ENCODE measurements at regions not wholly inside any gene's neighbourhood (a gene's known extent, or its start where the extent isn't known, plus 50 kb on each side); places are given as distances from the start of the nearest gene placed in this dataset.

GRCh38 chrX:116930311-116930710 lies 467.5 kb upstream of the CT83 start:
- TF ChIP-seq, protein P1, sequence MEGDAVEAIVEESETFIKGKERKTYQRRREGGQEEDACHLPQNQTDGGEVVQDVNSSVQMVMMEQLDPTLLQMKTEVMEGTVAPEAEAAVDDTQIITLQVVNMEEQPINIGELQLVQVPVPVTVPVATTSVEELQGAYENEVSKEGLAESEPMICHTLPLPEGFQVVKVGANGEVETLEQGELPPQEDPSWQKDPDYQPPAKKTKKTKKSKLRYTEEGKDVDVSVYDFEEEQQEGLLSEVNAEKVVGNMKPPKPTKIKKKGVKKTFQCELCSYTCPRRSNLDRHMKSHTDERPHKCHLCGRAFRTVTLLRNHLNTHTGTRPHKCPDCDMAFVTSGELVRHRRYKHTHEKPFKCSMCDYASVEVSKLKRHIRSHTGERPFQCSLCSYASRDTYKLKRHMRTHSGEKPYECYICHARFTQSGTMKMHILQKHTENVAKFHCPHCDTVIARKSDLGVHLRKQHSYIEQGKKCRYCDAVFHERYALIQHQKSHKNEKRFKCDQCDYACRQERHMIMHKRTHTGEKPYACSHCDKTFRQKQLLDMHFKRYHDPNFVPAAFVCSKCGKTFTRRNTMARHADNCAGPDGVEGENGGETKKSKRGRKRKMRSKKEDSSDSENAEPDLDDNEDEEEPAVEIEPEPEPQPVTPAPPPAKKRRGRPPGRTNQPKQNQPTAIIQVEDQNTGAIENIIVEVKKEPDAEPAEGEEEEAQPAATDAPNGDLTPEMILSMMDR (IDR thresholded peaks at IDR 0.05), result no peak
- ATAC-seq (no peak), DNase-seq (no peak)
- Histone ChIP-seq H3K27me3 (ENCODE audit: insufficient read depth in 3 of 3, low read length in 2 of 3) (no peaks in the 10 kb centered on the region), H3K4me3 (no peak overlapping the region), H3K27ac (no peak overlapping the region), H3K36me3 (ENCODE audit: insufficient read depth in 1 of 2, low read depth in 1 of 2) (no peaks in the 10 kb centered on the region), H3K4me1 (no peaks in the 10 kb centered on the region), H3K9me3 (no peaks in the 10 kb centered on the region)
- WGBS, 3 donors, result 33 to 43% (median 38%) methylated on average over 6 of the region's 6 CpGs
- intact Hi-C loops (cut with DNase I), result no loop called here

GRCh38 chrX:116897526-116897925 lies 434.8 kb upstream of the CT83 start:
- intact Hi-C loops (cut with DNase I), result no loop called here
- DNase-seq (no peak), ATAC-seq (no peak)
- H3K27ac ChIP-seq, result no peak overlapping the region
- H3K9me3 ChIP-seq, result peaks cover under 1% of the 10 kb centered on the region
- no peaks in the 10 kb centered on the region for H3K4me1 ChIP-seq
- H3K36me3 ChIP-seq (ENCODE audit: insufficient read depth in 1 of 2, low read depth in 1 of 2), result no peaks in the 10 kb centered on the region
- H3K4me3 ChIP-seq, result no peak overlapping the region
- TF ChIP-seq, protein P1 (IDR thresholded peaks at IDR 0.05), result no peak
- no peaks in the 10 kb centered on the region for H3K27me3 ChIP-seq (ENCODE audit: insufficient read depth in 3 of 3, low read length in 2 of 3)

- H3K36me3 ChIP-seq (ENCODE audit: insufficient read depth in 1 of 2, low read depth in 1 of 2), result no peaks in the 10 kb centered on the region
- no peaks in the 10 kb centered on the region for H3K9me3 ChIP-seq
- ATAC-seq (no peak), DNase-seq (no peak)
- intact Hi-C loops (cut with DNase I), result no loop called here
- H3K4me1 ChIP-seq, result no peaks in the 10 kb centered on the region
- 71 to 79% (median 75%) methylated on average over 1 of the region's 1 CpG for WGBS, 3 donors
- no peak overlapping the region for H3K4me3 ChIP-seq
- H3K27me3 ChIP-seq (ENCODE audit: insufficient read depth in 3 of 3, low read length in 2 of 3), result no peaks in the 10 kb centered on the region
- H3K27ac ChIP-seq, result no peak overlapping the region
- TF ChIP-seq, protein P1 (IDR thresholded peaks at IDR 0.05), result no peak
These were observed 419.2 kb upstream of the CT83 start for GRCh38 chrX:116881961-116882360.

DNA sequence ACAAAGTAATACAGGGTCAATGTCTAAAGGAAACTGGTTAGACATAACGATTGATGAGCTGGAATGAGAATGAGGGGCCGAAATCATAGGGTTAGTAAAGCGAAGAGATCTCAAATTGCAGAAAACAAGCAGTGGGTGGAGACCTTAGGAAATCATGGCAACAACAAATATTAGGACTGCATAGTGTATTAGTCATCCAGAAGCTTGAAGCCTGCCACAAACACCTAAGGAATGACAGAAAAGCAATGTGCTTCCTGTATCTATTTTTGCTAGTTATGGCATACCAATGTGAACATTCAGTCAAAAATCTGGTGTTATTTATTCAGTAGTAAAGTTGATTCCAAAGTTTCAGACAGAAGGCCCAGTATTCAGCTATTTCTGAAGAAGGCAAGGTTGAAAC lies 410.9 kb upstream of the CT83 start:
- DNase-seq (no peak), ATAC-seq (no peak)
- TF ChIP-seq, protein P1 (IDR thresholded peaks at IDR 0.05), result no peak
- Histone ChIP-seq H3K27ac (no peak overlapping the region), H3K4me1 (no peaks in the 10 kb centered on the region), H3K4me3 (no peak overlapping the region), H3K36me3 (ENCODE audit: insufficient read depth in 1 of 2, low read depth in 1 of 2) (no peaks in the 10 kb centered on the region), H3K27me3 (ENCODE audit: insufficient read depth in 3 of 3, low read length in 2 of 3) (no peaks in the 10 kb centered on the region), H3K9me3 (no peaks in the 10 kb centered on the region)
- intact Hi-C loops (cut with DNase I), result no loop called here
- 62 to 69% (median 64%) methylated on average over 3 of the region's 3 CpGs for WGBS, 3 donors

DNA sequence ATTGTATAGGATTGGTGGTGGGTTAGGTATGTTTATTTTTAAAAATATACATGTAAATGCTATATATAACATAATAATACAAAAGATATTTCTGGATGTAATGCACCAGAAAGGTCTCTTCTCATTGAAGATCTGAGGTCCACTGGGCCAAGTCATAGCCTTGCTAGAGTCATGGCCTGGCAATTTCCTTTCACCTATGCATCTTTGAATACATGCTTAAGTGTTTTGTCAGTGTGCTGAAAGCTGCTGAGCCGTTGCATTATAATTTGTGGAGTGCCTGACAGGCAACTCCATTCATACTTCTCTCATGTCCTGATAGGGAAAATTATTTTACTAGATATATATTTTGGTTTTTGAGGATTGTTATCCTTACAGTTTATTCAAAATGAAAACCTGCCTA lies 410.2 kb upstream of the CT83 start:
- H3K27ac ChIP-seq, result no peak overlapping the region
- H3K36me3 ChIP-seq (ENCODE audit: insufficient read depth in 1 of 2, low read depth in 1 of 2), result no peaks in the 10 kb centered on the region
- no peak overlapping the region for H3K4me3 ChIP-seq
- no peaks in the 10 kb centered on the region for H3K4me1 ChIP-seq
- DNase-seq (no peak), ATAC-seq (no peak)
- H3K27me3 ChIP-seq (ENCODE audit: insufficient read depth in 3 of 3, low read length in 2 of 3), result no peaks in the 10 kb centered on the region
- H3K9me3 ChIP-seq, result no peaks in the 10 kb centered on the region
- WGBS, 3 donors, result 50 to 67% (median 62%) methylated on average over 1 of the region's 1 CpG
- TF ChIP-seq, protein P1 (IDR thresholded peaks at IDR 0.05), result no peak
- intact Hi-C loops (cut with DNase I), result no loop called here

Data from psoas muscle (tissue), 7 donors.